SK-N-SH (cell line): ENCODE measurements at regions not wholly inside any gene's neighbourhood (a gene's known extent, or its start where the extent isn't known, plus 50 kb on each side); places are given as distances from the start of the nearest gene placed in this dataset.
A peak's percentile ranks its signal among the peaks of the same experiment; 100 is the strongest.

ENCODE experiments used
- CTCF ChIA-PET: fragments of 300-600, 350-600 bp; formaldehyde crosslinking; extraction: SDS; loops from one replicate; lab custom pipeline; 2021; lab: Yijun Ruan, JAX
- POLR2A ChIA-PET: fragments of 350-600 bp; sonication (Branson Sonifier 250); formaldehyde crosslinking; extraction: SDS; loops from one replicate; lab custom pipeline; 2020; ENCODE audit warnings: antibody characterized with exemption, inconsistent platforms; lab: Yijun Ruan, JAX
- DNase-seq: peaks from one replicate; pipeline ENCODE4 v3.0.0; 2012
- H2AFZ ChIP-seq: fragments of 200-600 bp; sonication (generic); 2 replicates; pipeline ENCODE4 v1.8.1; 2016; ENCODE audit warnings: antibody characterized with exemption, mild to moderate bottlenecking, low read depth
- H3F3A ChIP-seq: fragments of 200-600 bp; sonication (generic); replicated peaks from 2 replicates; pipeline ENCODE3; 2016; ENCODE audit warnings: antibody characterized with exemption, mild to moderate bottlenecking; ENCODE audit not compliant: insufficient read depth
- H3K27ac ChIP-seq, 2 experiments: fragments of 200-500 bp in 1 of 2; fragments of 200-600 bp in 1 of 2; sonication (Bioruptor generic) in 1 of 2; sonication (generic), shearing (Covaris generic) in 1 of 2; 2 replicates each; pipeline versions ENCODE4 v1.5.1 to v1.6.1; 2014 to 2016; ENCODE audit warnings: low read depth in 2 of 2, inconsistent platforms in 1 of 2, low read length in 1 of 2, mild to moderate bottlenecking in 1 of 2, mixed read lengths in 1 of 2
- H3K27me3 ChIP-seq: fragments of 200-600 bp; sonication (generic), shearing (Covaris generic); 2 replicates; pipeline ENCODE4 v1.6.1; 2016; ENCODE audit warnings: mixed run types; ENCODE audit not compliant: insufficient read depth
- H3K36me3 ChIP-seq, 2 experiments: fragments of 200-500 bp in 1 of 2; fragments of 200-600 bp in 1 of 2; sonication (Bioruptor generic) in 1 of 2; sonication (generic) in 1 of 2; replicated peaks in 1 of 2; 2 replicates each; pipeline versions ENCODE3 to v1.5.1; 2014 to 2016; ENCODE audit warnings: low read length in 1 of 2, mild to moderate bottlenecking in 1 of 2; ENCODE audit not compliant: insufficient read depth in 2 of 2, control insufficient read depth in 1 of 2
- H3K4me1 ChIP-seq, 2 experiments: fragments of 200-500 bp in 1 of 2; fragments of 200-600 bp in 1 of 2; sonication (Bioruptor generic) in 1 of 2; sonication (generic), shearing (Covaris generic) in 1 of 2; 2 replicates each; pipeline versions ENCODE4 v1.5.1 to v1.6.1; 2014 to 2016; ENCODE audit warnings: low read depth in 1 of 2, low read length in 1 of 2, mixed run types in 1 of 2; ENCODE audit not compliant: insufficient read depth in 2 of 2, control insufficient read depth in 1 of 2
- H3K4me2 ChIP-seq: fragments of 200-600 bp; sonication (generic), shearing (Covaris generic); 2 replicates; pipeline ENCODE4 v1.6.1; 2017; ENCODE audit warnings: mixed run types
- H3K4me3 ChIP-seq, 2 experiments: fragments of 200-500 bp in 1 of 2; fragments of 200-600 bp in 1 of 2; sonication (Bioruptor generic) in 1 of 2; sonication (generic), shearing (Covaris generic) in 1 of 2; 2 replicates each; pipeline versions ENCODE4 v1.5.1 to v1.8.1; 2014 to 2016; ENCODE audit warnings: low read depth in 2 of 2, inconsistent platforms in 1 of 2, low read length in 1 of 2, mild to moderate bottlenecking in 1 of 2, mixed read lengths in 1 of 2, moderate library complexity in 1 of 2
- H3K79me2 ChIP-seq: fragments of 200-600 bp; sonication (generic); 2 replicates; pipeline ENCODE4 v1.8.1; 2017; ENCODE audit warnings: mild to moderate bottlenecking; ENCODE audit not compliant: insufficient read depth
- H3K9ac ChIP-seq: fragments of 200-600 bp; sonication (generic); 2 replicates; pipeline ENCODE4 v1.6.1; 2017; ENCODE audit warnings: mixed run types
- H3K9me2 ChIP-seq: fragments of 200-600 bp; sonication (generic); 2 replicates; pipeline ENCODE4 v1.6.1; 2017; ENCODE audit warnings: mixed run types
- H3K9me3 ChIP-seq: fragments of 200-600 bp; sonication (generic); 2 replicates; pipeline ENCODE4 v1.6.1; 2017; ENCODE audit warnings: mixed run types, mild to moderate bottlenecking, moderate library complexity
- H4K20me1 ChIP-seq: fragments of 200-600 bp; sonication (generic); 2 replicates; pipeline ENCODE4 v1.6.1; 2017; ENCODE audit warnings: mild to moderate bottlenecking, mixed run types; ENCODE audit not compliant: insufficient read depth
- CTCF ChIP-seq: fragments of 200-600 bp; sonication (generic); IDR thresholded peaks from 2 replicates; pipeline ENCODE4 v1.6.1; 2017; ENCODE audit warnings: antibody characterized with exemption, mild to moderate bottlenecking, moderate library complexity
- EP300 ChIP-seq, 2 experiments: IDR thresholded peaks; 2 replicates each; pipeline versions ENCODE4 v1.4.0 to v1.6.1; 2012; ENCODE audit warnings: borderline replicate concordance in 1 of 2, low read depth in 1 of 2, low read length in 1 of 2
- FOSL2 ChIP-seq: IDR thresholded peaks from 2 replicates; pipeline ENCODE4 v1.4.0; 2012; ENCODE audit warnings: low read depth, mild to moderate bottlenecking, moderate library complexity, borderline replicate concordance
- FOXM1 ChIP-seq: IDR thresholded peaks from 2 replicates; pipeline ENCODE4 v1.4.0; 2012; ENCODE audit warnings: low read depth, mild to moderate bottlenecking
- JUND ChIP-seq: IDR thresholded peaks from 2 replicates; pipeline ENCODE4 v1.4.0; 2012
- MAX ChIP-seq: IDR thresholded peaks from 2 replicates; pipeline ENCODE4 v1.4.0; 2012; ENCODE audit warnings: low read depth
- MEF2A ChIP-seq: IDR thresholded peaks from 2 replicates; pipeline ENCODE4 v1.4.0; 2012; ENCODE audit warnings: low read depth, borderline replicate concordance
- NFIC ChIP-seq: IDR thresholded peaks from 2 replicates; pipeline ENCODE4 v1.4.0; 2012; ENCODE audit warnings: borderline replicate concordance
- POLR2AphosphoS5 ChIP-seq: IDR thresholded peaks from 2 replicates; pipeline ENCODE4 v1.6.1; 2012; ENCODE audit warnings: low read depth, low read length
- RFX5 ChIP-seq: IDR thresholded peaks from 2 replicates; pipeline ENCODE4 v1.6.1; 2012; ENCODE audit warnings: mild to moderate bottlenecking, improper control_type of control experiment, low read length
- RXRA ChIP-seq: IDR thresholded peaks from 2 replicates; pipeline ENCODE4 v1.4.0; 2012; ENCODE audit warnings: low read depth, mild to moderate bottlenecking, borderline replicate concordance
- TCF12 ChIP-seq: IDR thresholded peaks from 2 replicates; pipeline ENCODE4 v1.4.0; 2012
- TEAD4 ChIP-seq: IDR thresholded peaks from 2 replicates; pipeline ENCODE4 v1.4.0; 2012; ENCODE audit warnings: mild to moderate bottlenecking, borderline replicate concordance; ENCODE audit not compliant: insufficient read depth
- USF2 ChIP-seq: fragments of 150-350 bp; IDR thresholded peaks from 2 replicates; pipeline ENCODE4 v1.6.1; 2017; ENCODE audit warnings: antibody characterized with exemption, low read length, low read depth, borderline replicate concordance
- WGBS: methylation state at CpG from one replicate; pipeline ENCODE4 v1.1.6; 2017; ENCODE audit warnings: low lambda C conversion rate; 5-methylcytosine and 5-hydroxymethylcytosine counted together
- TF ChIP-seq, protein P1 (sequence below): IDR thresholded peaks from 2 replicates; pipeline ENCODE4; 2012
- TF ChIP-seq, protein P2 (sequence below): IDR thresholded peaks from 2 replicates; pipeline ENCODE4 v1.4.0; 2012; ENCODE audit warnings: low read depth, borderline replicate concordance

GRCh38 chr6:3913077-3913957, 64.1 kb downstream of the FAM50B start:
- Histone ChIP-seq H3K9me2 (no peaks in the 10 kb centered on the region), H3K79me2 (peaks cover 18% of the 10 kb centered on the region; the same call in 1 of the 2 replicates), H3K4me3 (peak overlapping the region in 1 of 2 experiments; percentile 34; a peak in 1 of 4 replicates), H3K9me3 (no peaks in the 10 kb centered on the region), H3K9ac (peak overlapping the region; percentile 70; the same call in 1 of the 2 replicates), H3K27ac (peak overlapping the region; percentile 71 to 97; a peak in 3 of 4 replicates), H3K4me1 (peaks cover 16 to 39% of the 10 kb centered on the region in 2 experiments), H3K27me3 (no peaks in the 10 kb centered on the region), H4K20me1 (no peaks in the 10 kb centered on the region), H3K4me2 (peak overlapping the region; percentile 75), H2AFZ (no peak overlapping the region), H3F3A (peaks cover 37% of the 10 kb centered on the region), H3K36me3 (no peaks in the 10 kb centered on the region)
- TF ChIP-seq FOSL2 = peak; percentile 94
- TF ChIP-seq NFIC = peak; percentile 100
- peak; percentile 94 for TF ChIP-seq JUND
- peak; percentile 46; the same call in 1 of the 2 replicates for TF ChIP-seq MEF2A
- TF ChIP-seq CTCF = no peak
- TF ChIP-seq, protein P1, sequence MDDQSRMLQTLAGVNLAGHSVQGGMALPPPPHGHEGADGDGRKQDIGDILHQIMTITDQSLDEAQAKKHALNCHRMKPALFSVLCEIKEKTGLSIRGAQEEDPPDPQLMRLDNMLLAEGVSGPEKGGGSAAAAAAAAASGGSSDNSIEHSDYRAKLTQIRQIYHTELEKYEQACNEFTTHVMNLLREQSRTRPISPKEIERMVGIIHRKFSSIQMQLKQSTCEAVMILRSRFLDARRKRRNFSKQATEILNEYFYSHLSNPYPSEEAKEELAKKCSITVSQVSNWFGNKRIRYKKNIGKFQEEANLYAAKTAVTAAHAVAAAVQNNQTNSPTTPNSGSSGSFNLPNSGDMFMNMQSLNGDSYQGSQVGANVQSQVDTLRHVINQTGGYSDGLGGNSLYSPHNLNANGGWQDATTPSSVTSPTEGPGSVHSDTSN = peak; percentile 81
- TF ChIP-seq RXRA = no peak
- 0 out of 2 replicates have a peak, but pooled peaks have one; percentile 35 for TF ChIP-seq FOXM1
- TF ChIP-seq, protein P2, sequence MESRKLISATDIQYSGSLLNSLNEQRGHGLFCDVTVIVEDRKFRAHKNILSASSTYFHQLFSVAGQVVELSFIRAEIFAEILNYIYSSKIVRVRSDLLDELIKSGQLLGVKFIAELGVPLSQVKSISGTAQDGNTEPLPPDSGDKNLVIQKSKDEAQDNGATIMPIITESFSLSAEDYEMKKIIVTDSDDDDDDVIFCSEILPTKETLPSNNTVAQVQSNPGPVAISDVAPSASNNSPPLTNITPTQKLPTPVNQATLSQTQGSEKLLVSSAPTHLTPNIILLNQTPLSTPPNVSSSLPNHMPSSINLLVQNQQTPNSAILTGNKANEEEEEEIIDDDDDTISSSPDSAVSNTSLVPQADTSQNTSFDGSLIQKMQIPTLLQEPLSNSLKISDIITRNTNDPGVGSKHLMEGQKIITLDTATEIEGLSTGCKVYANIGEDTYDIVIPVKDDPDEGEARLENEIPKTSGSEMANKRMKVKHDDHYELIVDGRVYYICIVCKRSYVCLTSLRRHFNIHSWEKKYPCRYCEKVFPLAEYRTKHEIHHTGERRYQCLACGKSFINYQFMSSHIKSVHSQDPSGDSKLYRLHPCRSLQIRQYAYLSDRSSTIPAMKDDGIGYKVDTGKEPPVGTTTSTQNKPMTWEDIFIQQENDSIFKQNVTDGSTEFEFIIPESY = peak; percentile 71; the same call in 1 of the 2 replicates
- peak; percentile 82 for TF ChIP-seq TEAD4
- TF ChIP-seq MAX = peak; percentile 46
- TF ChIP-seq USF2 = no peak
- TF ChIP-seq TCF12 = peak; percentile 93
- TF ChIP-seq EP300 (IDR thresholded peaks at IDR 0.05; ENCODE audit: borderline replicate concordance in 1 of 2, low read depth in 1 of 2, low read length in 1 of 2) = peak in 1 of 2 experiments; percentile 92; a peak in 2 of 4 replicates
- no peak for TF ChIP-seq RFX5
- TF ChIP-seq POLR2AphosphoS5 = peak; percentile 65; the same call in 1 of the 2 replicates
- DNase-seq = no peak
- CTCF ChIA-PET = interaction anchor here (0.7 to 2.3 kb wide), 3 partner anchors 63 to 165 kb away, joined by 3 to 9 read pairs (median 4); no protein-coding TSS in a partner anchor
- 27% methylated on average over 6 of the region's 6 CpGs for WGBS
- POLR2A ChIA-PET = no interaction called here
